ENCODE measurements at regions not wholly inside any gene's neighbourhood (a gene's known extent, or its start where the extent isn't known, plus 50 kb on each side); places are given as distances from the start of the nearest gene placed in this dataset.

- Mint-ChIP-seq H3K4me3 (no peak overlapping the region), H3K4me1 (no peaks in the 10 kb centered on the region), H3K27ac (no peak overlapping the region), H3K27me3 (no peaks in the 10 kb centered on the region), H3K9me3 (ENCODE audit: insufficient read depth) (no peaks in the 10 kb centered on the region)
- H3K36me3 ChIP-seq (replicated peaks in 1 of 2; ENCODE audit: control extremely low read depth in 1 of 2, control insufficient read depth in 1 of 2, extremely low read depth in 1 of 2, insufficient read depth in 2 of 2, low read length in 1 of 2): no peaks in the 10 kb centered on the region
- H3K4me1 ChIP-seq (ENCODE audit: control insufficient read depth in 2 of 2, insufficient read depth in 2 of 2, low read length in 2 of 2): no peaks in the 10 kb centered on the region
- TF ChIP-seq CTCF (IDR thresholded peaks at IDR 0.05): no peak
- TF ChIP-seq EZH2 (IDR thresholded peaks at IDR 0.05; ENCODE audit: borderline replicate concordance, insufficient read depth, low read depth, low read length, poor library complexity, severe bottlenecking): no peak
- H3K4me3 ChIP-seq (ENCODE audit: control extremely low read depth in 1 of 5, extremely low read depth in 1 of 5, insufficient read depth in 1 of 5, low read depth in 2 of 5, low read length in 4 of 5): no peak overlapping the region
- POLR2A ChIA-PET: no interaction called here
- 70% methylated on average over 10 of the region's 10 CpGs for WGBS (ENCODE audit: insufficient coverage)
- no peaks in the 10 kb centered on the region for H3K9me3 ChIP-seq (ENCODE audit: control extremely low read depth in 1 of 3, control insufficient read depth in 2 of 3, insufficient read depth in 1 of 3, low read length in 2 of 3)
- no peak overlapping the region for H3K4me2 ChIP-seq (replicated peaks; ENCODE audit: low read depth, low read length, poor library complexity, severe bottlenecking)
- CTCF ChIA-PET: no interaction called here
- H4K20me1 ChIP-seq (ENCODE audit: control insufficient read depth, insufficient read depth, low read length, poor library complexity, severe bottlenecking): no peaks in the 10 kb centered on the region
- no peak overlapping the region for H3K9ac ChIP-seq (ENCODE audit: low read length)
- ATAC-seq (ENCODE audit: low read depth): no peak
- DNase-seq: no peak
- no peaks in the 10 kb centered on the region for H3K27me3 ChIP-seq (replicated peaks in 1 of 4; ENCODE audit: control extremely low read depth in 1 of 4, control insufficient read depth in 3 of 4, insufficient read depth in 4 of 4, low read length in 3 of 4)
- H2AFZ ChIP-seq (ENCODE audit: insufficient read depth, low read depth, low read length, poor library complexity, severe bottlenecking): no peak overlapping the region
- no peaks in the 10 kb centered on the region for H3K79me2 ChIP-seq (ENCODE audit: control insufficient read depth, insufficient read depth, low read length)
- intact Hi-C loops (cut with micrococcal nuclease): no loop called here
- no peak overlapping the region for H3K27ac ChIP-seq (ENCODE audit: low read length in 2 of 2)
Measured at GRCh38 chr15:26176831-26177230, 313.7 kb upstream of the ATP10A start.

- Histone ChIP-seq H3K27me3 (replicated peaks in 1 of 4; ENCODE audit: control extremely low read depth in 1 of 4, control insufficient read depth in 3 of 4, insufficient read depth in 4 of 4, low read length in 3 of 4) (no peaks in the 10 kb centered on the region), H4K20me1 (ENCODE audit: control insufficient read depth, insufficient read depth, low read length, poor library complexity, severe bottlenecking) (no peaks in the 10 kb centered on the region), H2AFZ (ENCODE audit: insufficient read depth, low read depth, low read length, poor library complexity, severe bottlenecking) (no peak overlapping the region), H3K4me3 (ENCODE audit: control extremely low read depth in 1 of 5, extremely low read depth in 1 of 5, insufficient read depth in 1 of 5, low read depth in 2 of 5, low read length in 4 of 5) (no peak overlapping the region), H3K4me2 (replicated peaks; ENCODE audit: low read depth, low read length, poor library complexity, severe bottlenecking) (no peak overlapping the region), H3K9me3 (ENCODE audit: control extremely low read depth in 1 of 3, control insufficient read depth in 2 of 3, insufficient read depth in 1 of 3, low read length in 2 of 3) (no peaks in the 10 kb centered on the region), H3K4me1 (ENCODE audit: control insufficient read depth in 2 of 2, insufficient read depth in 2 of 2, low read length in 2 of 2) (no peaks in the 10 kb centered on the region), H3K27ac (ENCODE audit: low read length in 2 of 2) (no peak overlapping the region), H3K36me3 (replicated peaks in 1 of 2; ENCODE audit: control extremely low read depth in 1 of 2, control insufficient read depth in 1 of 2, extremely low read depth in 1 of 2, insufficient read depth in 2 of 2, low read length in 1 of 2) (no peaks in the 10 kb centered on the region), H3K9ac (ENCODE audit: low read length) (no peak overlapping the region), H3K79me2 (ENCODE audit: control insufficient read depth, insufficient read depth, low read length) (no peaks in the 10 kb centered on the region)
- WGBS (ENCODE audit: insufficient coverage): 90% methylated on average over 2 of the region's 3 CpGs
- ATAC-seq (ENCODE audit: low read depth) (no peak), DNase-seq (no peak)
- TF ChIP-seq CTCF (IDR thresholded peaks at IDR 0.05) (no peak), EZH2 (IDR thresholded peaks at IDR 0.05; ENCODE audit: borderline replicate concordance, insufficient read depth, low read depth, low read length, poor library complexity, severe bottlenecking) (no peak)
- intact Hi-C loops (cut with micrococcal nuclease): no loop called here
- H3K4me3 Mint-ChIP-seq: no peak overlapping the region
- no peak overlapping the region for H3K27ac Mint-ChIP-seq
- POLR2A ChIA-PET: no interaction called here
- no peaks in the 10 kb centered on the region for H3K27me3 Mint-ChIP-seq
- no peaks in the 10 kb centered on the region for H3K4me1 Mint-ChIP-seq
- peaks cover 2% of the 10 kb centered on the region for H3K9me3 Mint-ChIP-seq (ENCODE audit: insufficient read depth)
- CTCF ChIA-PET: no interaction called here
Measured at GRCh38 chr15:26171266-26171665, 308.1 kb upstream of the ATP10A start.
